GM10266 (cell line): ENCODE measurements at regions not wholly inside any gene's neighbourhood (a gene's known extent, or its start where the extent isn't known, plus 50 kb on each side); places are given as distances from the start of the nearest gene placed in this dataset.

Experiments
- DNase-seq: peaks from one replicate; pipeline ENCODE4 v3.0.0; 2012; ENCODE audit errors: extremely low spot score
- TF ChIP-seq, protein P1 (sequence below): IDR thresholded peaks from 2 replicates; pipeline ENCODE4 v1.5.1; 2012; ENCODE audit warnings: mild to moderate bottlenecking, low read depth; ENCODE audit not compliant: control insufficient read depth, insufficient read depth; ENCODE audit errors: missing control alignments

DNA sequence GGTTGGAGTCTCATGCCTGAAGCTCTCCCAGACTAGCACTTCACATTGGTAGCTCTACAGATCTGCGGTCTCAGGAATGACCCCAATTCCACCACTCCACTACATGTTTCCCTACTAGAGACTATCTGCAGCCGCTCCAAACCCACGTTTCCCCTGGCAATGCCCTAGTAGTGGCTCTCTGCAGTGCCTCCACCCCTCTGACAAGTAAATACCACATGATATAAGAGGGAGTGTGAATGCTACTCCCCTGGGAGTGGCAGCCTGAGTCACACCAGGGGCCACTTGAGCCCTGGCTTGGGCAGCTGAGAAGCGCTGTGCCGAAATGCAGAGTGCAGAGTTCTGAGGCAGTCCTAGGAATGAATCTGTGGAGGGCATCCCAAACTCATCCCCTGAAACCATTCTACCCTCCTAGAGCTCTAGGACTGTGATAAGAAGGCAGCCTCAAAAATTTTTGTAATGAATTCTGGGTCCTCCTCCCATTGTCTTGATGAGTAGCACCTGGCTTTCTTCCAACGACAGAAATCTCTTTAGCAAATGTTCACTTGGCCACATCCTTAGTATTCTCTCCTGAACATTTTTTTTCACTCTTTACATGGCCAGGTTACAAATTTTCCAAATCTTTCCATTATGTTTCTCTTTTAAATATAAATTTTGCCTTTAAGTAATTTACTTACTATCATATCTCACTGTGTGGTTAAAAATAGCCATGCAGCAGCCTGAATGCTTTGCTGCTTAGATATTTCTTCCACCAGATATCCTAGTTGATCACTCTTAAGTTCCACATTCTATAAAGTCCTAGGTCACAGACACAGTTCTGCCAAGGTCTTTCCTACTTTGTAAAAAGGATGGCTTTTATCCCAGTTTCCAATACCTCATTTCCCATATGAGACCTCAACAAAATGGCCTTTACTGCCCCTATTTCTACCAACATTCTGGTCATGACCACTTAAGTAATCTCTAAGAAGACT, 160.2 kb upstream of the CPEB2 start:
- DNase-seq: no peak
- TF ChIP-seq, protein P1, sequence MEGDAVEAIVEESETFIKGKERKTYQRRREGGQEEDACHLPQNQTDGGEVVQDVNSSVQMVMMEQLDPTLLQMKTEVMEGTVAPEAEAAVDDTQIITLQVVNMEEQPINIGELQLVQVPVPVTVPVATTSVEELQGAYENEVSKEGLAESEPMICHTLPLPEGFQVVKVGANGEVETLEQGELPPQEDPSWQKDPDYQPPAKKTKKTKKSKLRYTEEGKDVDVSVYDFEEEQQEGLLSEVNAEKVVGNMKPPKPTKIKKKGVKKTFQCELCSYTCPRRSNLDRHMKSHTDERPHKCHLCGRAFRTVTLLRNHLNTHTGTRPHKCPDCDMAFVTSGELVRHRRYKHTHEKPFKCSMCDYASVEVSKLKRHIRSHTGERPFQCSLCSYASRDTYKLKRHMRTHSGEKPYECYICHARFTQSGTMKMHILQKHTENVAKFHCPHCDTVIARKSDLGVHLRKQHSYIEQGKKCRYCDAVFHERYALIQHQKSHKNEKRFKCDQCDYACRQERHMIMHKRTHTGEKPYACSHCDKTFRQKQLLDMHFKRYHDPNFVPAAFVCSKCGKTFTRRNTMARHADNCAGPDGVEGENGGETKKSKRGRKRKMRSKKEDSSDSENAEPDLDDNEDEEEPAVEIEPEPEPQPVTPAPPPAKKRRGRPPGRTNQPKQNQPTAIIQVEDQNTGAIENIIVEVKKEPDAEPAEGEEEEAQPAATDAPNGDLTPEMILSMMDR: no peak

DNA sequence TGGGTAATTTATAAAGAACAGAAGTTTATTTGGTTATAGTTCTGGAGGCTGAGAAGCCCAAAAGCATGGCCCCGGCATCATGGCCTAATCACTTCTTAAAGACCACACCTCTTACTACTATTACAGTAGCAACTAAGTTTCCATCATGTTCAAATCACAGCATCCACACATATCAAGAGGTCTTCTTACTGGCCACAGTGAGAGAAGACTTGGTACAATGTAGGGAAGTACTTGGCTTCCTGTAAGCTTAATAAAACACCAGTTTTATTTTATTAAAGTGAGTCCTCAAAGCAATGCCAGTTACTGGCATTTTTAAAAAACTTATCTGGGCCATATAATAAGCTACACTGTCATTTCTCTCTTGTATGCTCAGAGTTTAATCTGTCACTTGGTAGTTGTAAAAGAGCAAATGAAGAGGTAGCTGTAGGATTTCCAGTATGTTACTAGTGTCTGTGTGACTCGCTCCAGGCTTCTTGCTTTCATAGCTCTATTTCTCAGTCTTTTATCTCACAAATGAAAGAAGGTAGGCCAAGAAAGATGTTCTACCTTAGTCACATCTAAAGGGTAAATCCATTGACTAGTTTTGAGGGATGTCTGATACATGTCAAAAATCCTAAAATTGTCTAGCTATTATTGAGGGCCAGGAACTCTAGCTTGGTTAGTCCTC, 159.2 kb upstream of the CPEB2 start:
- TF ChIP-seq, protein P1: no peak
- no peak for DNase-seq

DNA sequence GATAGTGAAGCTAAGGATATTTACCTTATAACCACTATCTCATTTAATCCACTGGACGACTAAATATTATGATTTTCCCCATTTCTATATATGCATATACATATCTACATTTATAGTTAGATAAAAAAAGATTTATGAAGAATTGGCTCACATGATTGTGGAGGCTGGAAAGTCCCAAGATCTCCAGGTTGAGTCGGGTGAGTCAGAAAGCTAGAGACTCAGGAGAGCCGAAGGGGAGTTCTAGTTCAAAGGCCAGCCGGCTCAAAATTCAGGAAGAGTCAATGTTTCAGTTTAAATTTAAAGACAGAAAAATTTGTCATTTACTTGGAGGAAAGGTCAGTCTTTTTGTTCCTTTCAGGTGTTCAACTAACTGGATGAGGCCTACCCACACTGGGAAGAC, 158.2 kb upstream of the CPEB2 start:
- TF ChIP-seq, protein P1: no peak
- no peak for DNase-seq

DNA sequence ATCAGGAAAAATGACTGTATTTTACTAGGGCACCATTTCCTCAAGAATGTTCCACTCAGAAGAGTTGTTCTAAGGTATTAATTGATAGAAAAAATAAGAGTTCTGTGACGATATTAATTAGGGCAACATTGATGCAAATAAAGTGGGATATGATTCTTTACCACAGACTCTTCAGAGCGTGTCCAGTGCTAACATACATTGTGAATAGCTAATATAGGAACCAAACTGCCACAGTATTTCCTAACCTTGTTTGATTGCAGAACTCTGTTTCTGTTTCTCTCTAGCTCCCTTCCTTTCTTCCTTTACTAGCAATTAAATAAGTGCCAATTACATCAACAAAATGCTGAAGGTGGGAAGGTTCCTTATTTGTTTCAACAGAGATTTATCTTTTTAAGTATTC, 154.1 kb upstream of the CPEB2 start:
- TF ChIP-seq, protein P1: no peak
- no peak for DNase-seq

DNA sequence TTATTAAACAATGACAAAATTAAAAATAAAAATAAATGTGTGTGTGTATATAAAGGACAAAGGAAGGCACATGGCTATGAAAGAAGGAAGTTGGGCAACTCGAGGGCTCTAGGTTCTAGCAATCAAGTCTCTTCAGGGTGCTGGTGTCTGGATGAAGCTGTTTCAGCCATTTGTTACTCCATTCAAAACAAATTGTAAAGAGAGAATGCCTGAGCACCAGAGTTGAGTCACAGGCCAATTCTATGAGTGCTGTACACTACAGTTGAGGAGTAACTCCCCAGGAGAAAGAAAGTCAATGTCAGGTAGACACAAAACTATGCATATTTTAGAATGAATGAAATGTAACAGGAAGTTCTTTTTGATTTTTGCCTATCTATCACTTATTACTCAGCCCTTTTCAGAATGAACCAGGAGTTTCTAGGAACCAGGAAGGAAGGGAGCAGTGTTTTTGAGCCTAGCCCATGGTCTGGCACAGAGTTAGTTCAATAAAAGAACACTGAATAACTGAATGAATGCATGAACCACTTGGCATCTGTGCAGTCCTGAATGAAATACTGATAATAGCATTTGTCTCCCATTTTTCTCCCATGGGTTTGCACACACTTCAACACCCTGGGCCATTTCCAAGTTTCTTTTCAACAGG, 151.7 kb upstream of the CPEB2 start:
- TF ChIP-seq, protein P1: no peak
- no peak for DNase-seq

DNA sequence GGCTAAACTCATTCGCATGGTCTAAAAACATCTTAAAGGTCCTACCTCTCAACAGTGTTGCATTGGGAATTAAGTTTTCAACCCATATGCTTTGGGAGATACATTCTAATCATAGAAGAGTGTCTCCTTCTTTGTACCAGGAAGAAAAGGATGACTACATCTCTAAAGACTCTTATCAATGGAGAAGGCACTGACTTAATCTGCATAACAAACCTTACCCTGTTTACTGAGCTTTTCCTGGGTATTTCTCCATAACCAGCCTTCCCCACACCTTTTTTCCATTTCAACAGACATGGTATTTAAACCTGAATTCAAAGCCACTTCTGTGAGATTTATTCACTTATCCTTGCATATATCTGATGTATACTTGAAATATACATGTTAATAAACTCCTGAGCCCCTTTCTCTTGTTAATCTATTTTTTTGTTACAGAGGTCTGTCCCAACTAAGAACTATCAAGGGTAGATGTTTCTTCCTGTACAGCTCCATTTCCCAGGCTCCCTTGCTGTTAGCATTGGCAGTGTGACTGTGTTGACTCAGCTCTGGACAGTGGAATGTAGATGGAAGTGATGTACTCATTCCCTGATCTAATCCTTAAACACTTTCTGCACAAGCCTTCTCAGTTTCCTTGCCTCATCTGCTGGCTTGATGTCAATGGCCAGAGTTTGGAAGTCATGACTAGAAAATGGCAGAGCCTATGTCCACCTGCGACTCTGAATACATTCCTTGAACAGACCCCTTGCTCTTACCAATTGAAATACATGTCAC, 148.9 kb upstream of the CPEB2 start:
- TF ChIP-seq, protein P1: no peak
- DNase-seq: no peak
